ENCODE measurements at regions not wholly inside any gene's neighbourhood (a gene's known extent, or its start where the extent isn't known, plus 50 kb on each side); places are given as distances from the start of the nearest gene placed in this dataset.
A peak's percentile ranks its signal among the peaks of the same experiment; 100 is the strongest.

DNA sequence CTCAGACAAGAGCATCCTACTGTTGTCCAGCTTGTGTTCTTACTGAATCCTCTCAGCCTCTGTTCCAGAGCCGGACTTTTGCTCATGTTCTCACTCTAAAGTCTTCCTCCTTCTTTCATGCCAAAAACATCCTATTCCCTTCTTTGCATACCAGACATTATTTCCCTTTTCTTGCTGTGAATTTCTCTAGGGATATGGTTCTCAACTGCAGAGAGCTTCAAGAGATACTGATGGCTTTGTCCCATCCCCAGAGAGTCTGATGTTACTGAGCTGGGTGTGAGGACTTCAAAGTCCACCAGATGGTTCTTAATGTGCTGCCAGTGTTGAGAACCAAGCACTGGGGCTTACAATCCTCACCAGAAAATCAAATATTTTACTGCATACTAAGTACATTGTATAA is 98.6 kb upstream of the FER start:
- TF ChIP-seq, protein P1, sequence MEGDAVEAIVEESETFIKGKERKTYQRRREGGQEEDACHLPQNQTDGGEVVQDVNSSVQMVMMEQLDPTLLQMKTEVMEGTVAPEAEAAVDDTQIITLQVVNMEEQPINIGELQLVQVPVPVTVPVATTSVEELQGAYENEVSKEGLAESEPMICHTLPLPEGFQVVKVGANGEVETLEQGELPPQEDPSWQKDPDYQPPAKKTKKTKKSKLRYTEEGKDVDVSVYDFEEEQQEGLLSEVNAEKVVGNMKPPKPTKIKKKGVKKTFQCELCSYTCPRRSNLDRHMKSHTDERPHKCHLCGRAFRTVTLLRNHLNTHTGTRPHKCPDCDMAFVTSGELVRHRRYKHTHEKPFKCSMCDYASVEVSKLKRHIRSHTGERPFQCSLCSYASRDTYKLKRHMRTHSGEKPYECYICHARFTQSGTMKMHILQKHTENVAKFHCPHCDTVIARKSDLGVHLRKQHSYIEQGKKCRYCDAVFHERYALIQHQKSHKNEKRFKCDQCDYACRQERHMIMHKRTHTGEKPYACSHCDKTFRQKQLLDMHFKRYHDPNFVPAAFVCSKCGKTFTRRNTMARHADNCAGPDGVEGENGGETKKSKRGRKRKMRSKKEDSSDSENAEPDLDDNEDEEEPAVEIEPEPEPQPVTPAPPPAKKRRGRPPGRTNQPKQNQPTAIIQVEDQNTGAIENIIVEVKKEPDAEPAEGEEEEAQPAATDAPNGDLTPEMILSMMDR (IDR thresholded peaks at IDR 0.05; ENCODE audit: low read depth, low read length) = no peak
- no peak overlapping the region for H3K4me3 ChIP-seq (ENCODE audit: low read depth, low read length)

DNA sequence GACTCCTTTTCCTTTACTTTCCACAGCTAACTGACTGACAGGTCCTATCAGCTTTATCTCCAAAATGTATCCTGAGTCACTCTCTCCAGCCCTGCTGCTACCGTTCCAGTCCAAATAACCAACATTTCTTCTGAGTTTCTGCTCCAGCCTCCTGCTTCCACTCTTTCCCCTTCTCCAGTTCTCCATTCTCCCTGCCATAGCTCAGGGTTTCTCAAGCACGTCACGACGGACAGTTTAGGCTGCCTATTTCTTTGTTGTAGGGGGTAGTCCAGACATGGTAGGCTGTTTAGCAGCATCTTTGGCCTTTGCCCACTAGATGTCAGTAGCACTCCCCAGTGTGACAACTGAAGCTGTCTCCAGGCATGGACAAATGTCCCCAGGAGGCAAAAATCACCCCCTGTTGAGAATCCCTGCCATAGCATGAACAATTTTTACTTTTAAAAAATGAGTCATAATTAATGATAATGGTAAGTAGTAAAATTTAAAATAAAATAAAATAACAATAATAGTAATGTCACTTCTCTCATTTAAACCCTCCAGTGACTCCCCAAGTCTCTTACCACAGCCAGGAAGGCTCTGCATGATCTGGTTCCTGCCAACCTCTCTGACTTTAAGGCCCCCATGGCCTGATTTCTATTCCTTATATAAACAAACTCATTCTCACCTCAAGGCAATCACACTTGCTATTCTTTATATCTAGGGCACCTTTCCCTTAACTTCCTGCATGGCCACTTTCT is 105.4 kb upstream of the FER start:
- TF ChIP-seq, protein P1 (IDR thresholded peaks at IDR 0.05; ENCODE audit: low read depth, low read length) = peak; percentile 88
- H3K4me3 ChIP-seq (ENCODE audit: low read depth, low read length) = peak overlapping the region; percentile 33; the same call in 1 of the 2 replicates

DNA sequence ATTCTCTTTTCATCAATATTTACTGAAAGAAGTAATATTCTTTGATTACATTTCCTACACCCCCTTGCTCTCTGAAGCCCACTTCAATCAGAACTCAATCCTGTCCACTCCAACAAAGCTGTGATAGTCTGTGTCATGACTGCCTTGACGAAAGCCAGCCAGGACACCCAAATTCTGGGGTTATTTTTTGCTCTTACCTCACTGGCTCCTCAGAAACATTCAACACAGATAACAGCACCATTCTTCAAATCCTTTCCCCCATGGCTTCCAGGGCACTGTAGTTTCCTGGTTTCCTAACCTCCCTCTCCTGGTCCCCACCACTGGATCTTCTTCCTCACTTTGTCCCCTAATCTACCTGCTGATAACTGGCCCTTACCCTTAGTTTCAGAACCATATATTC is 106.1 kb upstream of the FER start:
- TF ChIP-seq, protein P1 (IDR thresholded peaks at IDR 0.05; ENCODE audit: low read depth, low read length) = no peak
- no peak overlapping the region for H3K4me3 ChIP-seq (ENCODE audit: low read depth, low read length)

DNA sequence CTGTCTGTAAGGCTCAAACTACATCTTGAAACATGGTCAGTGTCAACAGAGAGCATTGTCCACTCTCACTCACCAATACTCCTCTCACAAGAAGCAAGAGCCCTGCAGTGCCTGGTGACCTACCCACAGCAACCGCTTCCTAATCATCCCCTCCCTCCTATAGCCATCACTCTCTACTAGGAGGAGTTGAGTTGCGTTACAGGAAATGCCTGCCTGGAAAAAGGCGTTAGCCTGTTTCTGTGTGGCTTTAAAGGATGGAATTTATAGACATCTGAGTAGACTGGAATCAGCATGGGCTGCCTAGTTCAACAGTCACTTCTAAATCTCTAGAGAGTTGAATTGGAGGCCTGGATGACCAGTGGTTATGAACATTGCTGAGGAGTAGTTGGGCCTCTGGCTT is 108.3 kb upstream of the FER start:
- no peak overlapping the region for H3K4me3 ChIP-seq (ENCODE audit: low read depth, low read length)
- TF ChIP-seq, protein P1 (IDR thresholded peaks at IDR 0.05; ENCODE audit: low read depth, low read length) = no peak

DNA sequence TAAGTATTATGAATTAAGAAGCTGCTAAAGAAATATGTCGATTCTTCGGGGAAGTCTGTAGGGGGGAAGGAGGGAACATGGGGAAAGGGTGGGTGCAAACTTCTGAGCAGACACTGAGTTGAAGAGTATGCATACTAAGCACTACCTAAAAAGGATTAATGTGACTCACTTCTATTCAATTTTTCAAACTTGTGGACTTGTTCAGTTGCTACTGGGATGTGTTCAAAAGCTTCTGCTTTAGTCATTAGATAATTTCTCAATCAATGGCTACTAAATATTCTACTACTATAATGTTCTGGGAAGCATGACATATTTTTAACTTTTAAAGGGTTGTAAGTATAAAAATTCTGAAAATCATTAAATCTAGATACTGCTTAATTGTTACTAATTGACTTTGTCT is 109.7 kb upstream of the FER start:
- TF ChIP-seq, protein P1 (IDR thresholded peaks at IDR 0.05; ENCODE audit: low read depth, low read length) = no peak

DNA sequence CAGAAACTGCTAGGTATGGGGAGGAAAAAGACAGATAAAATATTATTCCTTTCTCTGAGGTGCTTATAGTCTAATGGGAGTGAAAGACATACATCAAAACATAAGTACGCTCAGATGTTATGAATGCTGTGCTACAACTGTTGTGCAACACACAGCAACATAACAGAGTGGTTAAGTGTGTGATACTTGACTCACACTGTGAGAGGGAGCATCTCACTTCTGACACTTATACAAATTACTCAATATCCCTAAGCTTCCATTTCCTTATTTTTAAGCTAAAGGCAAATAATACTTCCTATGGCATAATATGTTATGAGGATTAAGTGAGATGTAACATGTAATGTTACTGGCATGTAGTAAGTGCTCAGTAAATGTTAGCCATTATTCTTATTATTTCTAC is 110.6 kb upstream of the FER start:
- TF ChIP-seq, protein P1 (IDR thresholded peaks at IDR 0.05; ENCODE audit: low read depth, low read length) = no peak
- no peak overlapping the region for H3K4me3 ChIP-seq (ENCODE audit: low read depth, low read length)

More for the DNA sequence above, 109.7 kb upstream of the FER start:
- H3K4me3 ChIP-seq (ENCODE audit: low read depth, low read length) = no peak overlapping the region

DNA sequence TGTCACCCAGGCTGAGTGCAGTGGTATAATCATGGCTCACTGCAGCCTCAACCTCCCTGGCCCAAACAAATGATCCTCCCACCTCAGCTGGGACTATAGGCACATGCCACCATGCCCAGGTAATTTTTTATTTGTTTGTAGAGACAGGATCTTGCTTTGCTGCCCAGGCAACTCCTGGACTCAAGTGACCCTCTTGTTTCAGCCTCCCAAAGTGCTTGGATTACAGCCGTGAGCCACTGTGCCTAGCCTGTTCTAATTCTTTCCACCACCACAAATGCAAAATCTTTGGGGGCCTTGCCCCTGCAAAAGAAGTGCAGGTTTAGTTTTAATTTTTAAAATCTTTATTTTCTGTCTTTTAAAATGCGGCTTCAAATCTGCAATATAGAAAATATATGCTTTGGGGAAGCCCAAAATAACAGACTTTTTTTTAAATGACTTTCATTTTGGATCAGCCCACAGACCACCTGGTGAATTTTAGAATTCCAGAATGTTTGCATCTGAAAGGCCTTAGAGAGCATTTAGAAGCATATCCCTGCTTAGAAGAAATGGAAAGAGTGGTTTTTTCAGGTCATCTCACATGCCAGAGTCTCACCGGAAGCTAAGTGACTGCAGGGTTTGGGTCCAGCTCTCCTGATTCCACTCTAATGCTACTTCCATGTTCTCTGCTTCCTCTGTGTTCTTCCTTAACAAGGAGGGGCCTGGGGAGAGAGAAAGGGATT is 111.4 kb upstream of the FER start:
- no peak overlapping the region for H3K4me3 ChIP-seq (ENCODE audit: low read depth, low read length)
- TF ChIP-seq, protein P1 (IDR thresholded peaks at IDR 0.05; ENCODE audit: low read depth, low read length) = no peak
